ENCODE measurements at regions not wholly inside any gene's neighbourhood (a gene's known extent, or its start where the extent isn't known, plus 50 kb on each side); places are given as distances from the start of the nearest gene placed in this dataset.

DNA sequence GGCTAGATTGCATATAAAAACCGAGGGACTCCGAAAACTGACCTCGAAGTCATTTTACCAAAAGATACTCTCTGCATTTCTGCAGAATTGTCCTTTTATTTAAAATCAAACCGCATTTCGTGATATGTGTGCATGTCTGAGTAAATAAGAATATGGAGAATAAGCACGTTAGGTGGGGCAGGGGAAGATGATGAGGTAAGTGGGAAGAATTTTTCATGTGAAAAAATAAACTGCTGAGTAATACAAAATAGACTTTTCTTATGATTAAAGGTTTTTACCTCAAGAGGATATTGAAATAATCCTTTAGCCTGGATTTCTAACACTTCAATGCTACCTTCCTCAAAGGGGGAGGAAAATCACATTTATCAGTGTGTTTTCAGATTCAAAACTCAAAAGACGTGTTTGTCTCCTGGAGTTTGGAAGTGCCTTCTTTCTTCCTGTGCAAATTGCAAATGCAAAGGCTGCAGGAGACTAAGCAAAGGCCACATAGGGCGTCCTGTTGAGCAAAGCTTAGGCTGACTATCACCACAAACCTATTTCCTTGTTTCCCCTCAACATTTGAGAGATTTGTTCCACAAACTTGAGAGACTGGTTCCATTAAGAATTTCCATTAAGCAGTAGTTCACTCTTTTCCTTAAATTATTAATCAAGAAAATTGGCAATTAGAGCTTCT, 813.5 kb downstream of the MCTP2 start:
- H3K27ac ChIP-seq (ENCODE audit: extremely low read length, insufficient read depth, low read length) = no peak overlapping the region
- ChIA-PET CTCF (ENCODE audit: low intra/inter-chr PET ratio, low total read pairs) (no interaction called here), POLR2A (no interaction called here)
- no peaks in the 10 kb centered on the region for H3K36me3 ChIP-seq (replicated peaks in 1 of 2; ENCODE audit: control insufficient read depth in 1 of 2, insufficient read depth in 2 of 2, low read length in 2 of 2)
- 2% methylated on average over 8 of the region's 8 CpGs for WGBS (ENCODE audit: low lambda C conversion rate)
- H3K4me3 ChIP-seq (replicated peaks in 1 of 3; ENCODE audit: insufficient read depth in 1 of 3, low read depth in 2 of 3, low read length in 3 of 3) = no peak overlapping the region
- no peak for TF ChIP-seq MLLT10 (CRISPR knock-in tag; IDR thresholded peaks at IDR 0.05)
- TF ChIP-seq MAFK (conservative IDR thresholded peaks at IDR 0.05 in 1 of 2, IDR thresholded peaks at IDR 0.05 in 1 of 2; ENCODE audit: low read length in 2 of 2) = peak in 1 of 2 experiments; percentile 68; a peak in 3 of 4 replicates
- no peak for TF ChIP-seq POLR2A (IDR thresholded peaks at IDR 0.05; ENCODE audit: insufficient read depth in 1 of 2, low read depth in 2 of 2, low read length in 2 of 2)
- no peak for TF ChIP-seq THYN1 (CRISPR knock-in tag; IDR thresholded peaks at IDR 0.05; ENCODE audit: borderline replicate concordance, low read depth)
- no peak for DNase-seq (ENCODE audit: low spot score)
- intact Hi-C loops (cut with micrococcal nuclease; ENCODE audit: unreplicated experiment) = no loop called here
- H3K27me3 ChIP-seq (ENCODE audit: control insufficient read depth in 1 of 2, insufficient read depth in 2 of 2, low read length in 2 of 2) = no peaks in the 10 kb centered on the region
- no peaks in the 10 kb centered on the region for H4K20me1 ChIP-seq (ENCODE audit: insufficient read depth, low read length)
- BruUV-seq (replicated peaks) = no TSS peak
- ATAC-seq = no peak
- no peak overlapping the region for H3K4me2 ChIP-seq (ENCODE audit: low read depth, low read length)
- no peaks in the 10 kb centered on the region for H3K79me2 ChIP-seq (ENCODE audit: insufficient read depth, low read length)
- no peaks in the 10 kb centered on the region for H3K4me1 ChIP-seq (ENCODE audit: insufficient read depth, low read length)
- no peak overlapping the region for H2AFZ ChIP-seq (ENCODE audit: low read length)
- H3K9ac ChIP-seq (ENCODE audit: insufficient read depth, low read depth, low read length) = no peak overlapping the region
- in situ Hi-C loops (cut with HindIII; ENCODE audit: extremely low pct_ligation_motif_present, low pct_unique_long_range_greater_than_20kb) = no loop called here
- FAIRE-seq = no peak
- H3K9me3 ChIP-seq (ENCODE audit: low read length) = peaks cover 79% of the 10 kb centered on the region

DNA sequence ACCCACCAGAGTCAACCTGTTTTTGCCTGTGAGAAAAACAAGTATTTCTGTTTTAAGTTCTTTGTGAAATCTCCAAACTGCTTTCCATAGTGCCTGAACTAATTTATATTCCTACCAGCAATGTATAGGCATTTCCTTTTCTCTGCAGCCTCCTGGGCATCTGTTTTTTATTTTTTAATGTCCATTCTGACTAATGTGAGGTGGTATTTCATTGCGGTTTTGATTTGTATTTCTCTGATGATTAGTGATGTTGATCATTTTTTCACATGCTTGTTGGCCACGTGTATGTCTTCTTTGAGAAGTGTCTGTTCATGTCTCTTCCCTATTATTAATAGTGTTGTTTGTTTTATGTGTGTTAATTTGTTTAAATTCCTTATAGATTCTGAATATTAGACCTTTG, 820.5 kb downstream of the MCTP2 start:
- no peak overlapping the region for H3K4me2 ChIP-seq (ENCODE audit: low read depth, low read length)
- H3K36me3 ChIP-seq (replicated peaks in 1 of 2; ENCODE audit: control insufficient read depth in 1 of 2, insufficient read depth in 2 of 2, low read length in 2 of 2) = no peaks in the 10 kb centered on the region
- no peaks in the 10 kb centered on the region for H3K79me2 ChIP-seq (ENCODE audit: insufficient read depth, low read length)
- in situ Hi-C loops (cut with HindIII; ENCODE audit: extremely low pct_ligation_motif_present, low pct_unique_long_range_greater_than_20kb) = no loop called here
- no peaks in the 10 kb centered on the region for H4K20me1 ChIP-seq (ENCODE audit: insufficient read depth, low read length)
- POLR2A ChIA-PET = no interaction called here
- FAIRE-seq (no peak), ATAC-seq (no peak), DNase-seq (ENCODE audit: low spot score) (no peak)
- no peak overlapping the region for H2AFZ ChIP-seq (ENCODE audit: low read length)
- intact Hi-C loops (cut with micrococcal nuclease; ENCODE audit: unreplicated experiment) = no loop called here
- 48% methylated on average over 2 of the region's 2 CpGs for WGBS (ENCODE audit: low lambda C conversion rate)
- H3K9me3 ChIP-seq (ENCODE audit: low read length) = peaks cover 87% of the 10 kb centered on the region
- H3K4me3 ChIP-seq (replicated peaks in 1 of 3; ENCODE audit: insufficient read depth in 1 of 3, low read depth in 2 of 3, low read length in 3 of 3) = no peak overlapping the region
- CTCF ChIA-PET (ENCODE audit: low intra/inter-chr PET ratio, low total read pairs) = no interaction called here
- no peaks in the 10 kb centered on the region for H3K4me1 ChIP-seq (ENCODE audit: insufficient read depth, low read length)
- H3K27me3 ChIP-seq (ENCODE audit: control insufficient read depth in 1 of 2, insufficient read depth in 2 of 2, low read length in 2 of 2) = no peaks in the 10 kb centered on the region
- no peak overlapping the region for H3K27ac ChIP-seq (ENCODE audit: extremely low read length, insufficient read depth, low read length)
- no TSS peak for BruUV-seq (replicated peaks)
- no peak overlapping the region for H3K9ac ChIP-seq (ENCODE audit: insufficient read depth, low read depth, low read length)
- TF ChIP-seq MTF2 (CRISPR knock-in tag; IDR thresholded peaks at IDR 0.05; ENCODE audit: borderline replicate concordance) (no peak), ZFP37 (CRISPR knock-in tag; IDR thresholded peaks at IDR 0.05; ENCODE audit: borderline replicate concordance) (no peak), FOXK1 (CRISPR knock-in tag; IDR thresholded peaks at IDR 0.05; ENCODE audit: borderline replicate concordance, low read depth) (no peak), ZNF781 (CRISPR knock-in tag; IDR thresholded peaks at IDR 0.05; ENCODE audit: borderline replicate concordance, not compliant biosample characterization) (no peak), MAZ (IDR thresholded peaks at IDR 0.05; ENCODE audit: borderline replicate concordance, low read depth, low read length) (no peak), MAZ (CRISPR knock-in tag; IDR thresholded peaks at IDR 0.05; ENCODE audit: low read depth) (no peak), HMGA1 (CRISPR knock-in tag; conservative IDR thresholded peaks at IDR 0.05) (no peak), ZSCAN22 (CRISPR knock-in tag; IDR thresholded peaks at IDR 0.05) (no peak)
- TF ChIP-seq, protein P1, sequence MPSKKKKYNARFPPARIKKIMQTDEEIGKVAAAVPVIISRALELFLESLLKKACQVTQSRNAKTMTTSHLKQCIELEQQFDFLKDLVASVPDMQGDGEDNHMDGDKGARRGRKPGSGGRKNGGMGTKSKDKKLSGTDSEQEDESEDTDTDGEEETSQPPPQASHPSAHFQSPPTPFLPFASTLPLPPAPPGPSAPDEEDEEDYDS (CRISPR knock-in tag; IDR thresholded peaks at IDR 0.05) = no peak
- TF ChIP-seq, protein P2, sequence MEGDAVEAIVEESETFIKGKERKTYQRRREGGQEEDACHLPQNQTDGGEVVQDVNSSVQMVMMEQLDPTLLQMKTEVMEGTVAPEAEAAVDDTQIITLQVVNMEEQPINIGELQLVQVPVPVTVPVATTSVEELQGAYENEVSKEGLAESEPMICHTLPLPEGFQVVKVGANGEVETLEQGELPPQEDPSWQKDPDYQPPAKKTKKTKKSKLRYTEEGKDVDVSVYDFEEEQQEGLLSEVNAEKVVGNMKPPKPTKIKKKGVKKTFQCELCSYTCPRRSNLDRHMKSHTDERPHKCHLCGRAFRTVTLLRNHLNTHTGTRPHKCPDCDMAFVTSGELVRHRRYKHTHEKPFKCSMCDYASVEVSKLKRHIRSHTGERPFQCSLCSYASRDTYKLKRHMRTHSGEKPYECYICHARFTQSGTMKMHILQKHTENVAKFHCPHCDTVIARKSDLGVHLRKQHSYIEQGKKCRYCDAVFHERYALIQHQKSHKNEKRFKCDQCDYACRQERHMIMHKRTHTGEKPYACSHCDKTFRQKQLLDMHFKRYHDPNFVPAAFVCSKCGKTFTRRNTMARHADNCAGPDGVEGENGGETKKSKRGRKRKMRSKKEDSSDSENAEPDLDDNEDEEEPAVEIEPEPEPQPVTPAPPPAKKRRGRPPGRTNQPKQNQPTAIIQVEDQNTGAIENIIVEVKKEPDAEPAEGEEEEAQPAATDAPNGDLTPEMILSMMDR (CRISPR knock-in tag; IDR thresholded peaks at IDR 0.05) = no peak
- TF ChIP-seq, protein P3, sequence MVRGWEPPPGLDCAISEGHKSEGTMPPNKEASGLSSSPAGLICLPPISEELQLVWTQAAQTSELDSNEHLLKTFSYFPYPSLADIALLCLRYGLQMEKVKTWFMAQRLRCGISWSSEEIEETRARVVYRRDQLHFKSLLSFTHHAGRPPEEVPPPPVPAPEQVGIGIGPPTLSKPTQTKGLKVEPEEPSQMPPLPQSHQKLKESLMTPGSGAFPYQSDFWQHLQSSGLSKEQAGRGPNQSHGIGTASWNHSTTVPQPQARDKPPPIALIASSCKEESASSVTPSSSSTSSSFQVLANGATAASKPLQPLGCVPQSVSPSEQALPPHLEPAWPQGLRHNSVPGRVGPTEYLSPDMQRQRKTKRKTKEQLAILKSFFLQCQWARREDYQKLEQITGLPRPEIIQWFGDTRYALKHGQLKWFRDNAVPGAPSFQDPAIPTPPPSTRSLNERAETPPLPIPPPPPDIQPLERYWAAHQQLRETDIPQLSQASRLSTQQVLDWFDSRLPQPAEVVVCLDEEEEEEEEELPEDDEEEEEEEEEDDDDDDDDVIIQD (CRISPR knock-in tag; IDR thresholded peaks at IDR 0.05; ENCODE audit: low read depth) = no peak
